ENCODE measurements at regions not wholly inside any gene's neighbourhood (a gene's known extent, or its start where the extent isn't known, plus 50 kb on each side); places are given as distances from the start of the nearest gene placed in this dataset.

- TF ChIP-seq MGA (IDR thresholded peaks at IDR 0.05) (no peak), TRIM28 (IDR thresholded peaks at IDR 0.05) (no peak), ZNF717 (CRISPR knock-in tag; IDR thresholded peaks at IDR 0.05) (no peak), MYNN (IDR thresholded peaks at IDR 0.05) (no peak), MYNN (CRISPR knock-in tag; IDR thresholded peaks at IDR 0.05) (no peak), KDM2B (CRISPR knock-in tag; IDR thresholded peaks at IDR 0.05) (no peak), ZNF766 (CRISPR knock-in tag; conservative IDR thresholded peaks at IDR 0.05) (no peak), HNRNPH1 (optimal IDR thresholded peaks at IDR 0.05; ENCODE audit: low read depth, low read length) (no peak), ZNF780A (CRISPR knock-in tag; IDR thresholded peaks at IDR 0.05) (no peak), ZEB2 (IDR thresholded peaks at IDR 0.05) (no peak), NCOR1 (IDR thresholded peaks at IDR 0.05) (no peak), FOXO4 (CRISPR knock-in tag; IDR thresholded peaks at IDR 0.05) (no peak), TAF7 (tag; IDR thresholded peaks at IDR 0.05) (no peak), SMAD3 (CRISPR knock-in tag; conservative IDR thresholded peaks at IDR 0.05) (no peak), L3MBTL2 (IDR thresholded peaks at IDR 0.05) (no peak)
These were observed 273.7 kb upstream of the IRX1 start (continued) for GRCh38 chr5:3321923-3322322.
